ENCODE measurements at regions not wholly inside any gene's neighbourhood (a gene's known extent, or its start where the extent isn't known, plus 50 kb on each side); places are given as distances from the start of the nearest gene placed in this dataset.
A peak's percentile ranks its signal among the peaks of the same experiment; 100 is the strongest.

DNA sequence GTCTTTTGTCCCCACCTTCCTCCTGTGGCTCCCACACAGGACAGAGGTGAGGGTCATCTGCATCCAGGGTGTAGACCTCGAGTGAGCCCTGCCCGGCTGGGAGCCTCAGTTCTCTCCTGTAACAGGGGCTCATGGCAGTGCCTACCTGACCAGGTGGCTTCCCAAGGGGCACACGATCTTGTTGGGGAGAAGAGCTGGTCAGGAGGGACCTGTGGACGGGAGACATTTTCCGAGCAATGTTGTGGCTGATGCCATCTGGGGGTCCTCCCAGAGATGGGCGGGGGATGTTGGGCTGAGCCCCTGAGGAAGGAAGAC is 51.9 kb downstream of the CEBPB start:
- DNase-seq: no peak

DNA sequence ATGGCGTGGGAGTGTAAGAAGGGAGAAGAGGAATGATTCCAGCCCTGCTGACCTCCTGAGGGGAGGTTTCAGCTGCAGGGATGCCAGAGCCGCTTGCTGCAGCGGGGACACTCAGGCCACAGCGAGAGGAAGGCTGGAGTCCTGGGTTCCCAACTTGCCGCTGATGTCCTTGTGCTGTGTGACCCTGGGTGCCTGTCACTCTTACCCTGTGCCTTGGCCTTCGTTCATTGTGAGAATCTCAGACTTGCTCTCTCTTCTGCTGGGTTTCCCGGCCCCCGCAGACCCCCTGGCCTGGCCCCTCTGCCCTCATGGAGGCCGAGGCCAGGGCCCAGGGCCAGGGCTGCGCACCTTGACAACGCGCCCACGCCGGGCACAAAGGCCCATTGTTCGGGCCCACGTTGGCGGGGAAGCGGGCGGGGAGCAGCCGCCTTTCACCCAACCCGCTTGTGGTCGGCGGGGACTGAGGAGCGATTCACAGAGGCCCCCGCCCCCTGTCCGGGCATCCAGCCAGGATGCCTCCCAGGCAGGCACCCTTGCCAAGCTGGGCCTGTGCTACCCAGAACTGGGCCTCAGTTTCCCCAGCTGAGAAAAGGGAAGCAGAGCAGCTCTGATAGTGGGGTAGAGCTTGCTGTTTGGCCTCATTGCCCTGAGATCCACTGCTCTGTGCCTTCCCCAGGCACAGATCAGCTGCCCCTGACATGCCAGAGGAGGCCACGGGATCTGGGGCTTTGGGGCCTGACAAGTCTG is 52.4 kb downstream of the CEBPB start:
- DNase-seq: peak in 56 of 58 donors; percentile 6 to 89 (median 68)

DNA sequence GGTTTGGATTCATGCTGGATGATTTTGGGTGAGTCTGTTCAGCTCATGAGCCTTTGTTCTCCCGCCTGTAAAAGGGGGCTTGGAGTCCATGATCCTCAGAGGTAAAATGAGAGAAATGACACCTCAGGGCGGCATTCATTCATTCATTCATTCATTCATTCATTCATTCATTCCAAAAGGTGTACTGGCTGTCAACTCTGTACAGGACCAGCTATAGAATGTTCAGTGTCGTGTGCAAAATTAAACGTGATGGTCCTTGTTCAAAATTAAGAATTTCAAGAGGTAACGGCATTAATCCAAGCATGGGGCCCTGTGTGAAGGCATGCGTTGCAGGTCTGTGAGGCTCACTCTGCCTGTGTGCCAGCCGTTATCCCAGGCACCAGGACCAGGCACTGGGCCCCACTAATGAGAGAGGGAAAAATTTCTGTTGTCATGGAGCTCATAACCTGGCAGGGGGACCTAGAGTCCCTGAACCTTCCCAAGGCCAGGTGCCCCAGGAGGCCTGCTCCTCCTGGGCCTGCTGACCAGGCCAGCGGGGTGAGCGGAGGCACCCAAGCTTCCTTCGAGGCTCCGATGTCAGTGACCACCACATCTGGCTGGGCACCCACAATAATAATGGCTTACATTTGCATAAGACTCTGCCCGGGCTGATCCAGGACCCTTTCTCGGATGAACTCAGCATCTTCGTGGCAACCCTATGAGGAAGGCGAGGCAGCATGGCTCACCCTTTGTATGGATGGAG is 53.2 kb downstream of the CEBPB start:
- no peak for DNase-seq

DNA sequence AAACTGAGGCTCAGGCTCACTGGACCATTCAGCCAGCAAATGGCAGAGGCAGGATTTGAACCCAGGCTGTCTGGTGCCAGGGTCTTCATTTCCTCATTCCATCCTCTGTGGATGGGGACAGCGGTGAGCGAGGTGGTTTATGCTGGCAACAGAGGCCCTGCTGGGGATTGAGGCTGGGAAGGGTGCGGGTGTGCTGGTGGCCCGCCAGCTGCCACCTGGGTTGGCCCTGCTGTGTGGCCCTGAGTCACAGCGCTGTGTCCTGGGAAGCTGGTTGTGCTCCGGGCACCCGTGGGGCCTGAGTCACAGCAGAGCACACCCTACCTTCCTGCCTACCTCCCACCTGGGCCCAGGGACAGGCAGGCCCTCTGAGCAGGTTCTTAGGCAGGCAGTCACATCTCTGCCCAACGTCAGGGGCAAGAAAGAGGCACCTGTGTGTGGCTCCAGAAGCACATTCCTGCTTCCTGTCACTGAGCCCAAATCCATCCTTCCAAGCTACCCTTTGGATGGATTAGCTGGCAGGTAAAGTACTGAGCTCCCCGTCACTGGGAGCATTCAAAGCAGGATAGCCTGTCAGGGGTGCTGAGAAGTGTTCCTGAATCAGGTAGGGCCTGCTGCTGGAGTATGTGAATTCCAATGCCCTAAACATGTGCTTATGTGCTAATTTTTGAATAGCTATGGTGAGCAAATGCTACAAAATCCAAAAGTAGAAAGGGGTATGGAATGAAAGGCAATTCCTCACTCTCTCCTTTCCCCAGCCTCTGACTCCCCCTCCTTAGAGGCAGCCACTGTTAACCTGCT is 53.9 kb downstream of the CEBPB start:
- no peak for DNase-seq

DNA sequence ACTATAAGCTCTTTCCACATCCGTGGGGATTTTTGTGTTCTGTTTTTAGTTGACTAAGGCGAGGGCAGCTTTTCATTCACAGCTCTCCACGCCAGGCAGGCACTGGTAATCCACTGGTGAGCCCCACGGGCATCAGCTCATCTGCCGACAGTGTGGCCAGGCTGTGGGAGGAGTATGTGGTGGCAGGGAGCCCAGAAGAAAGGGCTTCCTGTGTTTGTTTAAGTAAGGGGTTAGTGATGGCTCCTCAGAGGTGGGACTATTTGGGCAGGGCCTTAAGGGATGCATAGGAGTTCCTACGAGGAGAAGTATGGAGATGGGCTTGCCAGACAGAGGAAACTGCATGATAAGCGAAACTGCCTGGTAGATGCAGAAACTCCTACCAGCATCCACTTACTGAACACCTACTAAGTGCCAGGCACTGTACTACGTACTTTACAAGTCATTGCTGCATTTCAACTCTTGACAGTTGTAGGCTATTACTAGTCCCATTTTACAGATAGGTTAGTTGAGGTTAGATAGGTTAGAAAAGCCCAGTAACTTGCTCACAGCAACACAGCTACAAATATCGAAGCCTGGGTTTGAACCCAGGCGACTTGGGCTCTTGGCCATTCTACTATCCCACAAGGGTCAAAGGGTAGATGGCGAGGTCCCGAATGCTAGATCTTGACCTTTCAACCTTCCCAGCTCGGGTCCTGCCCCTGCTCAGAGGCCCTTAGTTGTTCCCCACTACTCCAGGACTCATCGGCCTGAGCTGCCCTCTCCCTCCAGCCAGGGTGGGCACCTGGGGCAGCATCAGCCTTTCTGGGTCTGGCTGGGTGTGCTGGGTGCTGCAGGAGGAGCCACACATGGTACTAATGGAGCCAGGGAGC is 55.1 kb downstream of the CEBPB start:
- DNase-seq: no peak

DNA sequence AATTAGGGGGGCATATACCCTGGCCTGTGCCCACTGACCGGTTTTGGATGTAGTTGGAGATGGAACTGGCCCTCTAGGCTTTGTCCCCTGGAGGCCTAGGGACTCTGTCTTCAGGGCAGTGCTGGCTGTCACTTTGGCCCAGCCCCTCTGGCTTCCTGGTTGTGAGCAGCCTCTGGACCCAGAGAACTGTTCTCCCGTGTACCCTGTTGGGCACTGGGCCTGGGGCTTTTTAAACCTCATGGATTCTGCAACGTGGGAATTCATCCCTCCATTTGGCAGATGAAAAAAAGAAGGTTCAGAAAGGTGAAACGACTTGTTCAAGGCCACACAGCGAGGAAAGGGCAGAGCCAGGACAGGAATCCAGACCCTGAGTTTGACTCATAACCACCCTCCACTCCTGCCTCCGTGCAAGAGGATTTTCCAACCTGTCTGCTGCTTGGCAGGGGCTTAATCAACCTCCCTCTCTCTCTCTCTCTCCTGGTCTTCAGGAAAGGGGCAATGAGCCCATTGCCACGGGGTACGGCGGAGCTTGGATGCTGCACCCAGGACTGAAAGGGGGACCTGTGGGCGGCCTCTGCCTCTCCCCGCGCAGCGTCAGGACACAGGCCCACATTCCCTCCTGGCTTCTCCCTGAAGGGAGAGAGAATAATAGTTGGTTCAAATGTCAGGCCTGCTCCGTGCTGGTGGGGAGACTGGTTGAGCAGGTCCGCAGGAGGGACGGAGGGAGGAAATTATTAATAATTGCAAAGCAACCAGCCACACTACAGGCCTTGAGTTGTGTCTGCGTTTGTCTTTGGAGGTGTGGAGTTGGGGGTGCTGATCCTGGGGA is 56.0 kb downstream of the CEBPB start:
- DNase-seq: peak in 1 of 58 donors; percentile 23

DNA sequence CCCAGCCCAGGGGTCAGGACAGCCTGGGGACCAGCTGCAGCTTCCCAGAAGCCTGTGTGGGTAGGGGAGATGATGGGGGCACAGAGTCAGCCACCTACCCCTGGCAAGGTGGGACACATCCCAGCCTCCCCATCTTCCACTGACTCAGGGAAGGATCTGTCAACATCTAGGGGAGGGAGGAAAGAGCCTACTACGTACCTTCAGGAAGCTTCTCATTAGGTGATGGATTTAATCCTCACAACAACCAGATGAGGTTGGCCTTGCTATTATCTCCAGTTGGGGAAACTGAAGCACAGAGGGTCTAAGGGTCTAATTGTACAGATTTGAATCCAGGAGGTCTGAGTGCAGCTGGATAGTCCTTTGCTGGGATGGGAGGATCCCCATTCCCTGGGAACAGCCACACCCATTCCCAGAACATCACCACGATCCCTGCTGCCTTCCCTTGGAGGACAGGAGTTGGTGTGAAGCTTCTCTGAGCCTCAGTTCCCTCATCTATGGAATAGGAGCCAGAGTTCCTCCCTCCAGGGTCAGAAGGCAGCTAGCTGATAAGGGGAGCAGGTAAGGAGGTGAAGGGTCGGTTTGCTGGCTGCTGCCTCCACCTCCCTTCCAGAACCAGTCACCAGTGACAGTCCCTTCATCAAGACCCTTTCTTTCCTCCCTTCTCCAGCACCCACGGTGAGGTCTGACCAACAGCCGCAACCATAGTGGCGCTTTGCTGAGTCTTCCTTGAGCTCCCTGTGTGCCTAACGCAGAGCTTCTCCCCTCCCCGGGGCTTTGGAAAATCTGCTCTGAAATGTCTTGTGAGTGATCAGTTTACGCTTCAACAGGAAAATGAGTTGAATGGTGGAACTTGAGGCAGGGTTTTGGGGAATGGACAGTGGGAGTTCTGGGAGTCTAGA is 56.8 kb downstream of the CEBPB start:
- DNase-seq: no peak

DNA sequence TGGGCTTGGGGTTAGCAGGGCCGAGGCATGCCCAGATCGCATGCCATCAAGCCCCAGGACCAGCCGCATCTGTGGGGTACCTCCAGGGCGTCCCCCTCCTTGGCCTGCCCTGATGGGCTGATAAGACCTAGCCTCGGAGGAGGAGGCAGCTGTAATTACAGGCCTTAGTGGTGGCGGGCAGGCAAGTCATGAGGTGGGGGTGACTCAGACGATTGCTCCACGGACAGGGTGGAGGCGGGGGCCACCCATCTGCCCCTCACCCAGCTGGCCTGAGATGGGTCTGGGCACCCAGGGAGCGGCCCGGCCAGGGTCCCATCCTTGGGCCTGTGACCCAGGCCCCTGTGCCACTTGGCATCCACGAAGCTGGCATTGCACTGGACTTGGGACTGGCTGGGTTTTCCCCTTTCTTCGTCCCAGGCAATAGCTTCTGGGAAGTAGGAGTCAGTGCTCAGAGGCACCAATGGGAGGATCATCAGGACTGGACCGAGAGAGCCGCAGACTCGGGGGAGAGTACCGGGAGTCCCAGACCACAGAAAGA is 57.5 kb downstream of the CEBPB start:
- DNase-seq: peak in 1 of 58 donors; percentile 12

DNA sequence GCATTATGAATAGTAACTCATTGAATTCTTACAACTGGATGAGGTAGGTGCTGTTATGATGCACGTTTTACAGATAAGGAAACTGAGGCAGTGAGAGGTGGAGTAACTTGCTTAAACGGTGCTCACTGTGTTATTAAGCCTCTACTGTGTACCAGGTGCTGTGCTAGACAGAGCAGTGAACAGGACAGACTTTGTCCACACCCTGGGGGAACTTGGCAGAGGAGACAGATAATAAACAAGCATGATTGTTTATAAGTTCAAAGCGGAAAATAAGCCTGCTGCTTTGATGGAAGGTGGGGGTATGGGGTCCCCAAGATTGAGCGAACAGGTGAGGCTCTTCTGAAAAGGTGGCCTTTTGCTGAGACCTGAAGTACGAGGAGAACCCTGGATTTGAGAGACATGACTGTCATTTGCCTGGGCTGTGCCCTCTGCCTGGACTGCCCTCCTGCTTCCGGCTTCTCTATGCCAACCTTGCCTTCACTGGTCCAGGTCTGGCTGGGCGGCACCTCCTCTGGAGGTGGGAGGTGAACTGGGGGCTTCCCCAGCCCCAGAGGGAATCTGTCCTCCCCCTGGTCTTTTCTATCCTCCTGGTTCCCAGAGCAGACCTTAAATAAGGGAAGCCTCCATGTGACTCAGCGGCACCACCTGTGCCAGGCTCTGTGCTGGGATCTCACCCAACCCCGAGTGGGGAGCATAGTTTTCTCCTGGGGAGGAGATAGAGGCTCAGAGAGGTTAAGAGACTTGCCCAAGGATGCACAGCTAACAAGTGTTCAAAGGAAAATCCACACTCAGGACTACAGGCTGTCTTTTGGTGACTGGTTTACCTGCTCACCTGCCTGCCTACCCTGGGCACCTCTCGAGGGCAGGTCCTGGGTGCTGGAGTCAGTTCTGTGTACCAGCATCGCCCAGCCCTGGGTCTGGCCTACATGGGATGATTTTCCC is 59.1 kb downstream of the CEBPB start:
- DNase-seq: no peak

DNA sequence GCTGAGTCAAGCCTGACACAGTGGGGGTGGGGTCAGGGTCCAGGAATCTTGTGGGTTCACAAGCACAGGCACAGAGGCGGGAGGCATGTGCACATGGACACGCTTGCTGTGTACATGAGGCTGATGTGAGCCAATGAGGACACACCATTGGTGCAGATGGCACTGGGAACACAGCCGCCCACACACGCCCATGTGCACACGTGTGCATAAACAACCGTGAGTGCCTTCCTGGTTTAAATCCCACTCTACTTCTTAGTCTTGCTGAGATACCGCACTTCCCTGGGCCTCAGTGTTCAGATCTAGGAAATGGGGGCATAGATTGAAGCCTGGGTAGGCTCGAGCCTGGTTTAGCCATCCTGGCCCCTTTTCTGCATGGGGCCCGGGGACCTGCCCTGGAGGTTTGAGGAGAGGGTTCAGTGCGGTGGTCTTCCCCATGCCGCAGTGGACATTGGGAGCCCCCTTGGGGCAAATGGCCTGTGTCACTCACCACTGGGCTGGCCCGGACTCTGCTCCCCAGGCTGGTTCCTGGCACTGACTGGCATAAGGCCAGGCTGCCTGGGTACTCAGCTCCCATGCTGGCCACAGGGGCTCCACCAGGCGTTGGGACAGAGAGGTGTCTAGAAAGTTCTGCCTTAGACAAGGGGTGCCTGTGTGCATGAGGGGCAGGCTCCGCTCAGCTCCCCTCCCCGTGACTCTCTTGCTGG is 60.2 kb downstream of the CEBPB start:
- no peak for DNase-seq

DNA sequence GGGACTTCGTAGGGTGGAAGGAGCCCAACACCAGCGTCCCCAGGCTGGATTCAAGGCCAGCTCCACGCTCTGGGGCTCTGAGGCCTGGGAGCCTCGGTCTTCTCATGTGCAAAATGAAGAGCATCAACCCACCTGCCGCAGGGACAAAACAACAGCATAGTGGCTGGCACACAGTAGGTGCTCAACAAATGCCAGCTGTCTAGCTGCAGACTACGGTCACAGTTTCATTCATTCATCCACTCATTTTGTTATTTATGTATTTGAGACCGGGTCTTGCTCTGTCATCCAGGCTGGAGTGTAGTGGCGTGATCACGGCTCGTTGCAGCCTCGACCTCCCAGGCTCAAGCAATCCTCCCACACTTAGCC is 60.7 kb downstream of the CEBPB start:
- DNase-seq: no peak

DNA sequence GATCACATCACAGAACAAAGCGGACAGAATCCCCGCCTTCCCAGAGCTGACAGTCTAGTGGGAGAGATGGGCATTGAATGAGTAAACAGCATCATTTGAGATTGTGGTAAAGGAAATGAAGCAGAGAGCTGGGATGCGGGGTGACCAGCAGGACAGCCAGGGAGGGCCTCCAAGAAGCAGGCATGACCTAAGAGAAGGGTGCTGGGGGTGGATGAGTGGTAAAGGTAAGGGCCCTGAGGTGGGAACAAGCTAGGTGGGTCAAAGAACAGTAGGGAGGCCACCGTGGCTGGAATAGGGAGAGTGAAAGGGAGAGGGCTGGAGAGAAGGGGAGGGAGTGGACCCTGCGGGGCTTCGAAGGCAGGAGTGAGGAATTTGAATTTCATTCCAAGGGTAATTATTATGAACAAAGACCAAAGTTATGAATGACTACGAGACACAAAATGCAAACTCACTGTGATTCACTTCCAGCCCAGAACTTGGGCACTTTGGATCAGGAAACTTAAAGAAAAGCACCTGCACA is 61.4 kb downstream of the CEBPB start:
- no peak for DNase-seq

DNA sequence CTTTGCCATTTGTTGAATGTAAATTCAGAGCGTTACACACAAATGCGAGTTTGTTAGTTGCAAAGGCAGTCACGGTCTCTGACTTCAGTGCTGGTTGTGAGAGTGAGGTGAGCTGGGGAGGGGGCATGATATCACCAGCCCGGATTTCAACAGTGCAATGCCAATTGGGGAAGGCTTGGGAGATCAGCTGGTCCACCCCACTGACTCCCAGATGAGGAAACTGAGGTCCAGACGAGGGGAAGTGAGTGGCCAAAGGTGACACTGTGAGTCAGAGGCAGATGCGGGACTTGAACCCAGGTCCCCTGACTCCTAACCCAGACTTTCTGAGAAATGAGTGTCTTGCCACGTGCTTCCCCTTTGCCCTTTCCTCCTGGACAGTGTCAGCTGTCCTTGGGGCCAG is 62.1 kb downstream of the CEBPB start:
- DNase-seq: no peak

DNA sequence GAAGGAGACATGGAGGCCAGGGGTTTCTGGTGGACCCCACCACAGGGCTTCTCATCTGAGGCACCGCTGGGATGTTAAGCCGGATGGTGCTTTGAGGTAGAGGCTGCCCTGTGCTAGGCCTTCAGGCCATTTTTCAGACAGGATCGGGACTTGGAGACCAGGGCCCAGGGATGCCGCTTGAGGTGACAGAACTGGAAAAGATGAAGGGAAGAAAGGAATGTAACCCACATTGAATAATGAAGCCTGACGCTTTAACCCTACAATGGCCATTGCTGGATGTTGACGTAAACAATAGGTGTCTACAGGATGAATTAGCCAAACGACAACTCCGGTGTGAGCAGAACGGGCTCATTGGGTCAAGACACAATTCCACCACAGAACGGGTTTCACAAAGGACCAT is 62.5 kb downstream of the CEBPB start:
- no peak for DNase-seq

DNA sequence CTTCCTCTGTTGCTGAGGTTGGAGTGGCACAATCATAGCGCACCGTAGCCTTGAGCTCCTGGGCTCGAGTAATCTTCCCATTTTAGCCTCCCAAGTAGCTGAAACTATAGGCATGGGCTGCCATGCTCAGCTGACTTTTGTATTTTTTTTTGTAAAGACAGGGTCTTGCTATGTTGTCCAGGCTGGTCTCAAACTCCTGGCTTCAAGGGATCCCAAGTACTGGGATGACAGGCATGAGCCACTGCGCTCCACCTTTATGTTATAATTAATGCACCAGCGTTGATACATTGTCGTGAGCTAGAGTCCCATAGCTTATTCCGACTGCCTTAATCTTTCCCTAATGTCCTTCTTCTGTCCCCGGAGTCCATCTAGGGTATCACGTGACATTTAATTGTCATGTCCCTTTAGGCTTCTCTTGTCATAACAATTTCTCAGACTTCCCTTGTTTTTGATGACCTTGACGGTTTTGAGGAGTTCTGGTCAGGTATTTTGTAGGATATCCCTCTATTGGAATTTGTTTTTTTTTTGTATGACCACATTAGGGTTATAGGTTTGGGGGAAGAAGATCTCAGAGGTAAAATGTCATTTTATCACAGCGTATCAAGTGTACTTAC is 63.9 kb downstream of the CEBPB start:
- DNase-seq: no peak

DNA sequence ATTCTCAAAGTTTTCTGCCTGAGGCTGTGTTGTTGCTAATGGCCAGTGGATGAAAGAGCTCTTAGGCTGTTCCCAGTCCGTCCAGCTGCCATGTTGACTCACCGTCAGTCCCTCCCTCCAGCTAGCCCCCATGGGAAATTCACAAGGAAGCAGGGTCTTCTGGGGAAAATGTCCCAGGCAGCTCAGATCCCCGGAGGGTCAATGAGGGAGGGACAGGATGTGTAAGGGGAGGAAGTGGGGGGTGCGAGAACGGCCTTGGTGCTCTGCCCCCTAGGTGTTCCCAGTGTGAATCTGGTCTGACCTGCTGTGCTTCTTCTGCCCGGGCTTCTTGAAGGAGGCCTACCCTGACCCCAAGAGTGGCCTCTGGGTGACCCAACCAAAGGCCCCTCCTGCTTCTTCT is 65.9 kb downstream of the CEBPB start:
- DNase-seq: no peak

DNA sequence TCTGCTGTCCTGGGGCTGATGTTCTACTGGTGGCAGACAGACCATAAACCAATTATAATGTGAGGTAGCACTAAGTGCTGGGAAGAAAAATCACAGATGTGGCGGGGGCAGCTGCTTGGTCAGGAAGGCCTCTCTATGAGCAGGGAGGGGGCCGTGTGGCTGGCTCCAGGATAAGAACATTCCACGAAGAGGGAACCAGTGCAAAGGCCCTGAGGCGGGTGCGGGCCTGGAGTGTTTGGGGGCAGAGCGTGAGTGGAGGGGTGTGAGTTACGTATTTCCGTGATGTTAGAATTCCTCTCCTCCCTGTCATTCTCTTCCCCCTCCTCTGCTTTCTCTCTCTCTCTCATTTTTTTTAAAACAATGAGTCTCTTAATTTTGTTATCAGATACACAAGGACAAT is 67.2 kb downstream of the CEBPB start:
- DNase-seq: no peak
